ENCODE measurements at regions not wholly inside any gene's neighbourhood (a gene's known extent, or its start where the extent isn't known, plus 50 kb on each side); places are given as distances from the start of the nearest gene placed in this dataset.

GRCh38 chr18:10381516-10381915 is 72.9 kb upstream of the APCDD1 start:
- Histone ChIP-seq H3K4me3 (ENCODE audit: low read length) (no peak overlapping the region), H3K36me3 (ENCODE audit: control insufficient read depth, low read depth, low read length) (no peaks in the 10 kb centered on the region), H3K9me3 (ENCODE audit: control insufficient read depth, low read depth, low read length) (no peaks in the 10 kb centered on the region), H3K27ac (ENCODE audit: low read length) (no peak overlapping the region), H3K27me3 (ENCODE audit: control insufficient read depth, insufficient read depth, low read length) (no peaks in the 10 kb centered on the region), H3K9ac (ENCODE audit: low read length) (no peak overlapping the region), H3K4me1 (ENCODE audit: control insufficient read depth, low read depth, low read length) (peaks cover 7% of the 10 kb centered on the region)

DNA sequence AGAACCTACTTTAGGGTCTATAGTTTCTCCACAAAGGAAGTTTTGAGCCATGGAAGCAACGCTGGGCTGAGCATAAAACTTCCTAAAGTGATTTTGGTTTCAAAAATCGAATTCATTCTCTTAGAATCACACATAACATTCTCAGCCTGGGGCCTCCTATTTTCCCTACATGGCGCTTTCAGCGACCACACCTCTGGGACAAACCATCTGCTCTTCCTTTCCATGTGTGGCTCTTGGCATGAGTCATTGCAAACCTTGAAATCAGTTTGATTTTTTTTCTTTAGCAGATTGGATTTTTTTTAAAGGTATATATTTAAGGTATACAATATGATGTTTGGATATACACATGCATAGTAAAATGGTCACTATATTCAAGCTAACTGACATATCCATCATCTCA is 72.5 kb upstream of the APCDD1 start:
- Histone ChIP-seq H3K9ac (ENCODE audit: low read length) (no peak overlapping the region), H3K27ac (ENCODE audit: low read length) (no peak overlapping the region), H3K36me3 (ENCODE audit: control insufficient read depth, low read depth, low read length) (no peaks in the 10 kb centered on the region)

DNA sequence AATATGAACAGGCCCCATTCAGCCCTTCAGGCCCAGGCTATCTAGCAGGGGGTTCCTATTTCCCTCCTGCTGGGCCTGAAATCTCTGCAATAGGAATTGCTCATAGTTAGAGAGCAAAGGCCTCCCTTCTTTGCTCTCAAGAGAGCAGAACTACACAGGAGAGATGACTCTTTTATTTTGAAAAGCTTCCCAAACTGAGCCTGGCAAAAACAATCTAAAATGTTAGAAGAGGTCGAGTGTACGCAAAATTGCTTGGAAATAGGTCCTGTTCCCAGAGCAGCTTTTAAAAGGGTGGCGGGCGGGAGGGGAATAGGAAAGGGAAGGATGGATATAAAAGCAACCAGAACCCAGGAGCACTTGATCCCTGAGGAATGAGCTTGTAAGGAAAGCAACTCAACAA is 68.4 kb upstream of the APCDD1 start:
- H3K4me1 ChIP-seq (ENCODE audit: control insufficient read depth, low read depth, low read length): no peaks in the 10 kb centered on the region
- no peak overlapping the region for H3K4me3 ChIP-seq (ENCODE audit: low read length)
- H3K27me3 ChIP-seq (ENCODE audit: control insufficient read depth, insufficient read depth, low read length): no peaks in the 10 kb centered on the region
- no peaks in the 10 kb centered on the region for H3K9me3 ChIP-seq (ENCODE audit: control insufficient read depth, low read depth, low read length)
- no peaks in the 10 kb centered on the region for H3K36me3 ChIP-seq (ENCODE audit: control insufficient read depth, low read depth, low read length)
- no peak overlapping the region for H3K27ac ChIP-seq (ENCODE audit: low read length)
- no peak overlapping the region for H3K9ac ChIP-seq (ENCODE audit: low read length)

More for the DNA sequence above, 72.5 kb upstream of the APCDD1 start:
- Histone ChIP-seq H3K4me3 (ENCODE audit: low read length) (no peak overlapping the region), H3K27me3 (ENCODE audit: control insufficient read depth, insufficient read depth, low read length) (no peaks in the 10 kb centered on the region), H3K9me3 (ENCODE audit: control insufficient read depth, low read depth, low read length) (no peaks in the 10 kb centered on the region), H3K4me1 (ENCODE audit: control insufficient read depth, low read depth, low read length) (peaks cover 7% of the 10 kb centered on the region)

- Histone ChIP-seq H3K4me1 (ENCODE audit: control insufficient read depth, low read depth, low read length) (no peaks in the 10 kb centered on the region), H3K27ac (ENCODE audit: low read length) (no peak overlapping the region), H3K27me3 (ENCODE audit: control insufficient read depth, insufficient read depth, low read length) (no peaks in the 10 kb centered on the region), H3K9ac (ENCODE audit: low read length) (no peak overlapping the region), H3K36me3 (ENCODE audit: control insufficient read depth, low read depth, low read length) (no peaks in the 10 kb centered on the region), H3K9me3 (ENCODE audit: control insufficient read depth, low read depth, low read length) (no peaks in the 10 kb centered on the region), H3K4me3 (ENCODE audit: low read length) (no peak overlapping the region)
These were observed 67.5 kb upstream of the APCDD1 start for GRCh38 chr18:10386956-10387355.

DNA sequence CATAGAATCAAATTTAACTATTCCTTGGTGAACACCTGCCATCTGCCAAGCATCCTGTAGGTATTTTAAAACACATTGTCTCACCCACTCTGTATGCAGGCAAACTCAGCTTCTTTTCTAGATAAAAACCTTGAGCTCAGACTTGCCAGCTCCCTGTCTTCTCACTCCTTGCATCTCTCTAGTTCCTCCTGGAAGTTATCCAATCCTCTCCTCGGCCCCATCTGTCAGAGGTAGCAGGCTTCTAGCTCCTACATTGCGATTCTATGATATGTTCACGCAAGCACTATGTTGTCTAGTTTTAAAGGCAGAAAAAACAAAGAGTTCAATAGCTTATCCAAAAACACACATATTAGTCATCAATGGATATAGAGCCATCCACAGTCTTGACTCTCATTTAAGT is 67.0 kb upstream of the APCDD1 start:
- Histone ChIP-seq H3K9ac (ENCODE audit: low read length) (no peak overlapping the region), H3K27me3 (ENCODE audit: control insufficient read depth, insufficient read depth, low read length) (no peaks in the 10 kb centered on the region), H3K4me3 (ENCODE audit: low read length) (no peak overlapping the region), H3K9me3 (ENCODE audit: control insufficient read depth, low read depth, low read length) (no peaks in the 10 kb centered on the region), H3K36me3 (ENCODE audit: control insufficient read depth, low read depth, low read length) (no peaks in the 10 kb centered on the region), H3K4me1 (ENCODE audit: control insufficient read depth, low read depth, low read length) (no peaks in the 10 kb centered on the region), H3K27ac (ENCODE audit: low read length) (no peak overlapping the region)

DNA sequence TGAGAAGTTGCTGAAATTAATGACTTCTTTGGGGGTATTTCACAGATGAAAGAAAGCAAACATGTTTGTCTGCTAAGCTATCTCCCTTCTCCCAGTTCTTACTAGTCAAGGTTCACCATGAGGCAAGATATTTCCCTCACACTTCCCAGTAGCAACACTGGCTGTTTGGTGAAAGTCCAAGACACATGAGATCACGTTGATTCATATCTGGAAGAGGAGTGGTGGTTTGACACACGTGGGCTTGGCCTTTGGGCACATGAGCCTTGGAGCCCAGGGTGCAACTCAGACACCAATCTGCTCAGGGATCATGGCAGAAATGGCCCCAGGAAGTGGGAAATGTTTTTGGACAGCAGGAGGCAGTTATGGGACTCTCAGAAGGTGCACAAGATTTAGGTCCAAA is 66.1 kb upstream of the APCDD1 start:
- no peaks in the 10 kb centered on the region for H3K27me3 ChIP-seq (ENCODE audit: control insufficient read depth, insufficient read depth, low read length)
- no peak overlapping the region for H3K9ac ChIP-seq (ENCODE audit: low read length)
- H3K4me3 ChIP-seq (ENCODE audit: low read length): no peak overlapping the region
- H3K9me3 ChIP-seq (ENCODE audit: control insufficient read depth, low read depth, low read length): no peaks in the 10 kb centered on the region
- H3K27ac ChIP-seq (ENCODE audit: low read length): no peak overlapping the region
- no peaks in the 10 kb centered on the region for H3K4me1 ChIP-seq (ENCODE audit: control insufficient read depth, low read depth, low read length)
- H3K36me3 ChIP-seq (ENCODE audit: control insufficient read depth, low read depth, low read length): no peaks in the 10 kb centered on the region

- H3K27me3 ChIP-seq (ENCODE audit: control insufficient read depth, insufficient read depth, low read length): no peaks in the 10 kb centered on the region
These were observed 62.9 kb upstream of the APCDD1 start for GRCh38 chr18:10391506-10391905.

GRCh38 chr18:10397004-10397403 is 57.4 kb upstream of the APCDD1 start:
- Histone ChIP-seq H3K9me3 (ENCODE audit: control insufficient read depth, low read depth, low read length) (no peaks in the 10 kb centered on the region), H3K27me3 (ENCODE audit: control insufficient read depth, insufficient read depth, low read length) (no peaks in the 10 kb centered on the region), H3K36me3 (ENCODE audit: control insufficient read depth, low read depth, low read length) (no peaks in the 10 kb centered on the region), H3K9ac (ENCODE audit: low read length) (no peak overlapping the region), H3K27ac (ENCODE audit: low read length) (no peak overlapping the region), H3K4me1 (ENCODE audit: control insufficient read depth, low read depth, low read length) (peaks cover 12% of the 10 kb centered on the region), H3K4me3 (ENCODE audit: low read length) (no peak overlapping the region)

More at GRCh38 chr18:10391506-10391905, 62.9 kb upstream of the APCDD1 start:
- H3K4me1 ChIP-seq (ENCODE audit: control insufficient read depth, low read depth, low read length): no peaks in the 10 kb centered on the region
- no peak overlapping the region for H3K27ac ChIP-seq (ENCODE audit: low read length)
- H3K4me3 ChIP-seq (ENCODE audit: low read length): no peak overlapping the region
- no peak overlapping the region for H3K9ac ChIP-seq (ENCODE audit: low read length)
- H3K36me3 ChIP-seq (ENCODE audit: control insufficient read depth, low read depth, low read length): no peaks in the 10 kb centered on the region
- no peaks in the 10 kb centered on the region for H3K9me3 ChIP-seq (ENCODE audit: control insufficient read depth, low read depth, low read length)

- no peaks in the 10 kb centered on the region for H3K27me3 ChIP-seq (ENCODE audit: control insufficient read depth, insufficient read depth, low read length)
- no peak overlapping the region for H3K4me3 ChIP-seq (ENCODE audit: low read length)
- H3K36me3 ChIP-seq (ENCODE audit: control insufficient read depth, low read depth, low read length): no peaks in the 10 kb centered on the region
- H3K9me3 ChIP-seq (ENCODE audit: control insufficient read depth, low read depth, low read length): no peaks in the 10 kb centered on the region
- H3K27ac ChIP-seq (ENCODE audit: low read length): no peak overlapping the region
- H3K9ac ChIP-seq (ENCODE audit: low read length): no peak overlapping the region
- peaks cover 12% of the 10 kb centered on the region for H3K4me1 ChIP-seq (ENCODE audit: control insufficient read depth, low read depth, low read length)
These were observed 55.9 kb upstream of the APCDD1 start for GRCh38 chr18:10398571-10398970.

- Histone ChIP-seq H3K4me1 (ENCODE audit: control insufficient read depth, low read depth, low read length) (peaks cover 15% of the 10 kb centered on the region), H3K36me3 (ENCODE audit: control insufficient read depth, low read depth, low read length) (no peaks in the 10 kb centered on the region), H3K9ac (ENCODE audit: low read length) (no peak overlapping the region), H3K27ac (ENCODE audit: low read length) (no peak overlapping the region), H3K4me3 (ENCODE audit: low read length) (no peak overlapping the region), H3K9me3 (ENCODE audit: control insufficient read depth, low read depth, low read length) (no peaks in the 10 kb centered on the region), H3K27me3 (ENCODE audit: control insufficient read depth, insufficient read depth, low read length) (no peaks in the 10 kb centered on the region)
These were observed 55.0 kb upstream of the APCDD1 start for GRCh38 chr18:10399465-10399864.

DNA sequence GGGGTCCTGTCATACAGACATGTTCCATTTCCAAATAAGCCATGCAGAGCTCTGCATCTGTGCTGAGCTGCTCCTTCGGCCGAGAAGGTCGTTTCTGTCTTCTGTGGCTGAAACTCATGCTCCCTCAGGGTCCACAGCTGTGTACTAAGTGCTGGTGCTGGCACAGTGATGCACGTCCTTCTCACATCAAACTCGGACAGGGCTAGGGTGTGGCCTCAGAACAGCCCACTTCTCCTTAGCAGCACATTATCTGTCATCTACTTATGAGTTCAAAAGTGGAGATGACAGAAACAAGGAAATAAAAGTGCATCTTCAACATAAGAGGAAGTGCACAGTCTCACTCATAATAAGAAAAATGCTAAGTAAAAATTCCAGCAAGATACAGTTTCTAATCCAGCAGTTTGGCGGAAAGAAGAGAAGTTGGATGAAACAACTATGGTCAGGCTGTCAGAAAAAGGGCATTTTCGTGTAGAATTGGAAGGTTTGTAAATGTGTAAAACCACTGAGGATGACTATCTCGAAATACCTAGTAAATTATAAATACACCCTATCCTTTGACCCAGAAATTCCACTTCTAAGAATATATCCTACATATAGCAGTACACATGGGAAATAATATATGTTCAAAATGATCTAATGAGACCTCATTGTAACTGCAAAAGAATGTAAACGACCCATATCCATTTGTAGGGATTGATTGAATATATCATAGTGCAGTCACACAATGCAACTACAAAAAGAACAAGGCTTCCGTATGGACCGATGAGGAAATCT is 53.7 kb upstream of the APCDD1 start:
- H3K27me3 ChIP-seq (ENCODE audit: control insufficient read depth, insufficient read depth, low read length): no peaks in the 10 kb centered on the region
- no peak overlapping the region for H3K27ac ChIP-seq (ENCODE audit: low read length)
- no peaks in the 10 kb centered on the region for H3K9me3 ChIP-seq (ENCODE audit: control insufficient read depth, low read depth, low read length)
- H3K4me1 ChIP-seq (ENCODE audit: control insufficient read depth, low read depth, low read length): peaks cover 26% of the 10 kb centered on the region
- no peak overlapping the region for H3K9ac ChIP-seq (ENCODE audit: low read length)
- H3K4me3 ChIP-seq (ENCODE audit: low read length): no peak overlapping the region
- no peaks in the 10 kb centered on the region for H3K36me3 ChIP-seq (ENCODE audit: control insufficient read depth, low read depth, low read length)

DNA sequence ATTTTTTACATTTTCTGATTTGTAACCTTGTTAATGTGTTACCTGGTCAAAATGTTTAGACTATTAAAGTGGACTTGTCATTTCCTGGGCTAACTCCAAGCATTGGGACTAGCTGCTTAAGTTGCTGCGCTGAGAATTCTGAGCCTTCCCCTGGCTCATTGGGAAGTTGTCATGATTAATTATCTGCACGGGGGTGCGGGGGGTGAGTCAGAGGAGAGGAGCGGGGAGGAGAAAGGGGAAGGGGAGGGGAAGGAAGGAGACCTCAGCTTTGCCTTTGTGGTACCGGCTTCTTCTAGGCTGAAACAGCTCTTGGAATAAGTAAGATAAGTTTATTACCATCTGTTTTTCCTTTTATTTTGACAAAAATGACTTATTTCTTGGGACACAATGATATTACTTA is 52.9 kb upstream of the APCDD1 start:
- Histone ChIP-seq H3K9me3 (ENCODE audit: control insufficient read depth, low read depth, low read length) (no peaks in the 10 kb centered on the region), H3K4me3 (ENCODE audit: low read length) (no peak overlapping the region), H3K27me3 (ENCODE audit: control insufficient read depth, insufficient read depth, low read length) (no peaks in the 10 kb centered on the region), H3K9ac (ENCODE audit: low read length) (no peak overlapping the region), H3K4me1 (ENCODE audit: control insufficient read depth, low read depth, low read length) (peaks cover 34% of the 10 kb centered on the region), H3K36me3 (ENCODE audit: control insufficient read depth, low read depth, low read length) (no peaks in the 10 kb centered on the region), H3K27ac (ENCODE audit: low read length) (no peak overlapping the region)

Measured in iPS-18a (cell line).